Muscle layer of duodenum (tissue), 2 donors: ENCODE measurements at regions not wholly inside any gene's neighbourhood (a gene's known extent, or its start where the extent isn't known, plus 50 kb on each side); places are given as distances from the start of the nearest gene placed in this dataset.

Source experiments
- H3K27ac ChIP-seq: one replicate; pipeline ENCODE4 v1.7.0; 2013; ENCODE audit warnings: mild to moderate bottlenecking, low read length
- H3K27me3 ChIP-seq: one replicate; pipeline ENCODE4 v1.7.0; 2013; ENCODE audit warnings: low read depth, mild to moderate bottlenecking, control low read depth, low read length
- H3K36me3 ChIP-seq, 2 donors: one replicate each; pipeline ENCODE4 v1.7.0; 2013; ENCODE audit warnings: low read length in 2 of 2, control low read depth in 1 of 2, mild to moderate bottlenecking in 1 of 2; ENCODE audit not compliant: insufficient read depth in 2 of 2, control insufficient read depth in 1 of 2
- H3K4me1 ChIP-seq, 2 donors: one replicate each; pipeline ENCODE4 v1.7.0; 2013; ENCODE audit warnings: low read length in 2 of 2, mild to moderate bottlenecking in 2 of 2, control low read depth in 1 of 2, moderate library complexity in 1 of 2; ENCODE audit not compliant: insufficient read depth in 2 of 2, control insufficient read depth in 1 of 2
- H3K4me3 ChIP-seq, 2 donors: one replicate each; pipeline ENCODE4 v1.7.0; 2013; ENCODE audit warnings: low read length in 2 of 2, low read depth in 1 of 2, mild to moderate bottlenecking in 1 of 2
- H3K9me3 ChIP-seq, 2 donors: one replicate each; pipeline ENCODE4 v1.7.0; 2013; ENCODE audit warnings: low read length in 2 of 2, control low read depth in 1 of 2, mild to moderate bottlenecking in 1 of 2; ENCODE audit not compliant: control insufficient read depth in 1 of 2
- donor health status: healthy.

GRCh38 chr1:37410815-37411214, 63.6 kb upstream of the ZC3H12A start:
- no peaks in the 10 kb centered on the region for H3K4me1 ChIP-seq
- H3K27ac ChIP-seq: no peak overlapping the region

GRCh38 chr1:37415611-37416244, 58.7 kb upstream of the ZC3H12A start:
- Histone ChIP-seq H3K36me3 (no peaks in the 10 kb centered on the region), H3K27ac (no peak overlapping the region), H3K4me3 (no peak overlapping the region), H3K9me3 (peaks cover 0 to 4% of the 10 kb centered on the region in 2 donors), H3K4me1 (no peaks in the 10 kb centered on the region), H3K27me3 (no peaks in the 10 kb centered on the region)

More at GRCh38 chr1:37410815-37411214, 63.6 kb upstream of the ZC3H12A start:
- Histone ChIP-seq H3K9me3 (peaks cover 0 to 4% of the 10 kb centered on the region in 2 donors), H3K36me3 (no peaks in the 10 kb centered on the region), H3K27me3 (no peaks in the 10 kb centered on the region), H3K4me3 (no peak overlapping the region)

- no peak overlapping the region for H3K4me3 ChIP-seq
- H3K4me1 ChIP-seq: no peaks in the 10 kb centered on the region
- no peaks in the 10 kb centered on the region for H3K36me3 ChIP-seq
- no peaks in the 10 kb centered on the region for H3K27me3 ChIP-seq
- peaks cover 0 to 4% of the 10 kb centered on the region in 2 donors for H3K9me3 ChIP-seq
- H3K27ac ChIP-seq: no peak overlapping the region
Observed at GRCh38 chr1:37420456-37420855, 53.9 kb upstream of the ZC3H12A start.

GRCh38 chr1:37423810-37424209, 50.6 kb upstream of the ZC3H12A start:
- H3K4me1 ChIP-seq: no peaks in the 10 kb centered on the region
- H3K36me3 ChIP-seq: no peaks in the 10 kb centered on the region
- no peak overlapping the region for H3K27ac ChIP-seq
- no peaks in the 10 kb centered on the region for H3K27me3 ChIP-seq
- no peak overlapping the region for H3K4me3 ChIP-seq
- no peaks in the 10 kb centered on the region for H3K9me3 ChIP-seq

- H3K9me3 ChIP-seq: no peaks in the 10 kb centered on the region
- H3K4me3 ChIP-seq: no peak overlapping the region
- H3K27me3 ChIP-seq: no peaks in the 10 kb centered on the region
- no peak overlapping the region for H3K27ac ChIP-seq
- no peaks in the 10 kb centered on the region for H3K36me3 ChIP-seq
- H3K4me1 ChIP-seq: no peaks in the 10 kb centered on the region
Observed at GRCh38 chr1:37424523-37424922, 49.9 kb upstream of the ZC3H12A start.
